D721Med (cell line): ENCODE measurements at regions not wholly inside any gene's neighbourhood (a gene's known extent, or its start where the extent isn't known, plus 50 kb on each side); places are given as distances from the start of the nearest gene placed in this dataset.

ENCODE experiments used
- DNase-seq: peaks from one replicate; pipeline ENCODE4 v3.0.0; 2011; ENCODE audit warnings: low spot score; ENCODE audit not compliant: insufficient read length
- FAIRE-seq: peaks from 2 replicates; lab custom pipeline; 2011; peaks lifted over from hg19 to GRCh38; lab: Jason Lieb, UNC
- CTCF ChIP-seq: IDR thresholded peaks from 2 replicates; pipeline ENCODE4 v1.5.1; 2012; ENCODE audit warnings: mild to moderate bottlenecking, control low read depth; ENCODE audit not compliant: insufficient read depth; ENCODE audit errors: missing control alignments

GRCh38 chr2:16018277-16019059 lies 78.1 kb downstream of the MYCN start:
- DNase-seq (no peak), FAIRE-seq (no peak)
- TF ChIP-seq CTCF: no peak

GRCh38 chr2:16016282-16016681 lies 75.9 kb downstream of the MYCN start:
- no peak for FAIRE-seq
- TF ChIP-seq CTCF: no peak
- no peak for DNase-seq

- no peak for FAIRE-seq
- DNase-seq: no peak
- TF ChIP-seq CTCF: no peak
Measured at GRCh38 chr2:16015903-16016265, 75.5 kb downstream of the MYCN start.

GRCh38 chr2:16015210-16015902 lies 75.0 kb downstream of the MYCN start:
- no peak for FAIRE-seq
- no peak for TF ChIP-seq CTCF

GRCh38 chr2:16014802-16015201 lies 74.5 kb downstream of the MYCN start:
- no peak for DNase-seq
- TF ChIP-seq CTCF: no peak
- FAIRE-seq: no peak

More at GRCh38 chr2:16015210-16015902, 75.0 kb downstream of the MYCN start:
- no peak for DNase-seq

GRCh38 chr2:16014041-16014787 lies 73.9 kb downstream of the MYCN start:
- TF ChIP-seq CTCF: no peak
- no peak for FAIRE-seq
- DNase-seq: no peak
